ENCODE measurements at regions not wholly inside any gene's neighbourhood (a gene's known extent, or its start where the extent isn't known, plus 50 kb on each side); places are given as distances from the start of the nearest gene placed in this dataset.

DNA sequence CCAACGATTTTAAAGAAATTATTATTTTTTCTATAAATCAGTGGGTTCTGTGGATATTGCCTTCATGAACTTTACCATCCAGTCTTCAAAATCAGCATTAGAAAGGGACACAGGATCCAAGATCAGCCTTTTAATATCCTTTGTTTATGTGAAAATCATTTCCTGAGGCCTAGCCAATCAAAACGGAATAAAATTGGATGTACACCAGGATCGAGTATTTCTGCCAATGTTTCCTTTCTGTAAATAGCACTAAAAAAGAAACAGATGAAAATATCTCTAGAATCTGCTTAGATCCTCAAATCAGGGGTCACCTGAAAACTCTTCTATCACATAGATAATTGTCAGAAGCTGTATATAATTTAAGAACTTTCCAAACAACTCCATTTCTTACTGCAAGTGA, 1598.5 kb downstream of the LRRC4C start:
- H2AK5ac ChIP-seq (ENCODE audit: low read depth, low read length) = no peak overlapping the region
- ChIA-PET POLR2A (ENCODE audit: partially characterized antibody) (no interaction called here), CTCF (ENCODE audit: partially characterized antibody) (no interaction called here)
- no peak overlapping the region for H4K91ac ChIP-seq (replicated peaks; ENCODE audit: insufficient read length, low read length)
- H3K18ac ChIP-seq (ENCODE audit: extremely low read depth, low read length) = no peak overlapping the region
- no peak overlapping the region for H3K4ac ChIP-seq (replicated peaks; ENCODE audit: insufficient read length, low read depth, low read length)
- no peak overlapping the region for H2BK20ac ChIP-seq (ENCODE audit: low read length)
- no peak overlapping the region for H3K4me2 ChIP-seq (ENCODE audit: insufficient read depth in 1 of 2, low read depth in 2 of 2, low read length in 2 of 2)
- no peak overlapping the region for H3K14ac ChIP-seq (ENCODE audit: insufficient read length)
- H3K36me3 ChIP-seq (ENCODE audit: control insufficient read depth in 2 of 4, insufficient read depth in 4 of 4, low read length in 3 of 4) = no peaks in the 10 kb centered on the region
- H4K20me1 ChIP-seq (replicated peaks in 1 of 2; ENCODE audit: control insufficient read depth in 1 of 2, insufficient read depth in 2 of 2, low read length in 2 of 2) = no peaks in the 10 kb centered on the region
- 0 out of 4 replicates have a peak, but pooled peaks cover 0 to 3% of the 10 kb centered on the region in 2 experiments for H3K9me3 ChIP-seq (ENCODE audit: insufficient read depth in 2 of 2, low read depth in 1 of 2, low read length in 1 of 2)
- FAIRE-seq (no peak), DNase-seq (ENCODE audit: low read depth in 1 of 2, low spot score in 2 of 2) (no peak)
- no peaks in the 10 kb centered on the region for H3K79me1 ChIP-seq (ENCODE audit: low read depth, low read length)
- H2BK15ac ChIP-seq (ENCODE audit: low read length) = no peak overlapping the region
- H3K4me3 ChIP-seq (ENCODE audit: extremely low read depth in 1 of 4, insufficient read depth in 2 of 4, low read depth in 3 of 4, low read length in 4 of 4) = no peak overlapping the region
- no peaks in the 10 kb centered on the region for H3K4me1 ChIP-seq (replicated peaks in 1 of 4; ENCODE audit: control insufficient read depth in 3 of 4, insufficient read depth in 4 of 4, low read length in 3 of 4)
- H4K8ac ChIP-seq (ENCODE audit: extremely low read depth, insufficient read depth, low read length) = no peak overlapping the region
- H4K5ac ChIP-seq (ENCODE audit: insufficient read length, low read depth, low read length) = no peak overlapping the region
- H3K23ac ChIP-seq (ENCODE audit: insufficient read length) = no peak overlapping the region
- WGBS, 2 experiments (ENCODE audit: extremely low coverage in 1 of 2, insufficient coverage in 1 of 2, insufficient read length in 1 of 2, insufficient replicate concordance in 2 of 2, low coverage in 1 of 2, low lambda C conversion rate in 2 of 2, missing lambda C conversion rate in 1 of 2) = 92% methylated on average over 3 of the region's 3 CpGs; no CpG with 5 or more reads in 1 of the 2 experiments
- H3K56ac ChIP-seq (replicated peaks; ENCODE audit: insufficient read length, low read depth, low read length) = no peak overlapping the region
- no peaks in the 10 kb centered on the region for H3K79me2 ChIP-seq (ENCODE audit: control insufficient read depth in 1 of 2, insufficient read depth in 2 of 2, low read length in 2 of 2)
- no peak overlapping the region for H2AFZ ChIP-seq (ENCODE audit: low read length)
- H2BK120ac ChIP-seq (replicated peaks; ENCODE audit: low read depth, low read length) = no peak overlapping the region
- no peaks in the 10 kb centered on the region; the same call in 1 of the 2 replicates for H3K23me2 ChIP-seq (ENCODE audit: low read depth, low read length)
- no peaks in the 10 kb centered on the region for H3K27me3 ChIP-seq (replicated peaks in 1 of 4; ENCODE audit: control insufficient read depth in 3 of 4, extremely low read depth in 1 of 4, insufficient read depth in 3 of 4, low read length in 3 of 4)
- H2BK5ac ChIP-seq (ENCODE audit: low read depth, low read length) = no peak overlapping the region
- no peak overlapping the region for H3K9ac ChIP-seq (replicated peaks in 1 of 4; ENCODE audit: extremely low read depth in 1 of 4, low read depth in 3 of 4, low read length in 3 of 4)
- H2BK12ac ChIP-seq (ENCODE audit: low read depth, low read length) = no peak overlapping the region
- no peak overlapping the region for H3K27ac ChIP-seq (ENCODE audit: low read depth, low read length)
- TF ChIP-seq SAP30 (IDR thresholded peaks at IDR 0.05; ENCODE audit: insufficient read depth, insufficient replicate concordance, low read length) = no peak
- TF ChIP-seq, protein P1, sequence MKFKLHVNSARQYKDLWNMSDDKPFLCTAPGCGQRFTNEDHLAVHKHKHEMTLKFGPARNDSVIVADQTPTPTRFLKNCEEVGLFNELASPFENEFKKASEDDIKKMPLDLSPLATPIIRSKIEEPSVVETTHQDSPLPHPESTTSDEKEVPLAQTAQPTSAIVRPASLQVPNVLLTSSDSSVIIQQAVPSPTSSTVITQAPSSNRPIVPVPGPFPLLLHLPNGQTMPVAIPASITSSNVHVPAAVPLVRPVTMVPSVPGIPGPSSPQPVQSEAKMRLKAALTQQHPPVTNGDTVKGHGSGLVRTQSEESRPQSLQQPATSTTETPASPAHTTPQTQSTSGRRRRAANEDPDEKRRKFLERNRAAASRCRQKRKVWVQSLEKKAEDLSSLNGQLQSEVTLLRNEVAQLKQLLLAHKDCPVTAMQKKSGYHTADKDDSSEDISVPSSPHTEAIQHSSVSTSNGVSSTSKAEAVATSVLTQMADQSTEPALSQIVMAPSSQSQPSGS (IDR thresholded peaks at IDR 0.05; ENCODE audit: low read length) = no peak
- TF ChIP-seq, protein P2, sequence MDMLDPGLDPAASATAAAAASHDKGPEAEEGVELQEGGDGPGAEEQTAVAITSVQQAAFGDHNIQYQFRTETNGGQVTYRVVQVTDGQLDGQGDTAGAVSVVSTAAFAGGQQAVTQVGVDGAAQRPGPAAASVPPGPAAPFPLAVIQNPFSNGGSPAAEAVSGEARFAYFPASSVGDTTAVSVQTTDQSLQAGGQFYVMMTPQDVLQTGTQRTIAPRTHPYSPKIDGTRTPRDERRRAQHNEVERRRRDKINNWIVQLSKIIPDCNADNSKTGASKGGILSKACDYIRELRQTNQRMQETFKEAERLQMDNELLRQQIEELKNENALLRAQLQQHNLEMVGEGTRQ (IDR thresholded peaks at IDR 0.05; ENCODE audit: low read length) = no peak
- no peak for TF ChIP-seq NRF1 (IDR thresholded peaks at IDR 0.05; ENCODE audit: low read depth, low read length)
- no peak for TF ChIP-seq CBX8 (IDR thresholded peaks at IDR 0.05; ENCODE audit: borderline replicate concordance, low read depth, low read length)
- TF ChIP-seq TAF1 (IDR thresholded peaks at IDR 0.05; ENCODE audit: low read depth, low read length) = no peak
- TF ChIP-seq EP300 (IDR thresholded peaks at IDR 0.05; ENCODE audit: borderline replicate concordance in 1 of 2, low read depth in 2 of 2, low read length in 2 of 2) = no peak
- TF ChIP-seq RAD21 (IDR thresholded peaks at IDR 0.05 in 1 of 2, conservative IDR thresholded peaks at IDR 0.05 in 1 of 2; ENCODE audit: low read depth in 2 of 2, low read length in 2 of 2) = no peak
- no peak for TF ChIP-seq POLR2A (IDR thresholded peaks at IDR 0.05; ENCODE audit: control extremely low read depth in 1 of 2, low read depth in 2 of 2, low read length in 2 of 2)
- TF ChIP-seq RBBP5 (IDR thresholded peaks at IDR 0.05; ENCODE audit: borderline replicate concordance, low read depth, low read length) = no peak
- no peak for TF ChIP-seq SP4 (IDR thresholded peaks at IDR 0.05; ENCODE audit: low read length)
- TF ChIP-seq CHD2 (IDR thresholded peaks at IDR 0.05; ENCODE audit: low read length) = no peak
